ENCODE measurements at regions not wholly inside any gene's neighbourhood (a gene's known extent, or its start where the extent isn't known, plus 50 kb on each side); places are given as distances from the start of the nearest gene placed in this dataset.

GRCh38 chr1:68979891-68980290 lies 483.0 kb upstream of the DEPDC1 start:
- WGBS, 3 donors: 88 to 100% (median 92%) methylated on average over 1 of the region's 1 CpG
- Histone ChIP-seq H3K9me3 (no peaks in the 10 kb centered on the region), H3K4me3 (no peak overlapping the region), H3K27me3 (no peaks in the 10 kb centered on the region), H3K4me1 (ENCODE audit: insufficient read depth) (no peaks in the 10 kb centered on the region), H3K36me3 (no peaks in the 10 kb centered on the region), H3K27ac (no peak overlapping the region)
- no peak for DNase-seq
- TF ChIP-seq, protein P1, sequence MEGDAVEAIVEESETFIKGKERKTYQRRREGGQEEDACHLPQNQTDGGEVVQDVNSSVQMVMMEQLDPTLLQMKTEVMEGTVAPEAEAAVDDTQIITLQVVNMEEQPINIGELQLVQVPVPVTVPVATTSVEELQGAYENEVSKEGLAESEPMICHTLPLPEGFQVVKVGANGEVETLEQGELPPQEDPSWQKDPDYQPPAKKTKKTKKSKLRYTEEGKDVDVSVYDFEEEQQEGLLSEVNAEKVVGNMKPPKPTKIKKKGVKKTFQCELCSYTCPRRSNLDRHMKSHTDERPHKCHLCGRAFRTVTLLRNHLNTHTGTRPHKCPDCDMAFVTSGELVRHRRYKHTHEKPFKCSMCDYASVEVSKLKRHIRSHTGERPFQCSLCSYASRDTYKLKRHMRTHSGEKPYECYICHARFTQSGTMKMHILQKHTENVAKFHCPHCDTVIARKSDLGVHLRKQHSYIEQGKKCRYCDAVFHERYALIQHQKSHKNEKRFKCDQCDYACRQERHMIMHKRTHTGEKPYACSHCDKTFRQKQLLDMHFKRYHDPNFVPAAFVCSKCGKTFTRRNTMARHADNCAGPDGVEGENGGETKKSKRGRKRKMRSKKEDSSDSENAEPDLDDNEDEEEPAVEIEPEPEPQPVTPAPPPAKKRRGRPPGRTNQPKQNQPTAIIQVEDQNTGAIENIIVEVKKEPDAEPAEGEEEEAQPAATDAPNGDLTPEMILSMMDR (IDR thresholded peaks at IDR 0.05): no peak
- TF ChIP-seq EP300 (IDR thresholded peaks at IDR 0.05) (no peak), POLR2A (IDR thresholded peaks at IDR 0.05) (no peak)
- intact Hi-C loops (cut with DNase I): no loop called here

DNA sequence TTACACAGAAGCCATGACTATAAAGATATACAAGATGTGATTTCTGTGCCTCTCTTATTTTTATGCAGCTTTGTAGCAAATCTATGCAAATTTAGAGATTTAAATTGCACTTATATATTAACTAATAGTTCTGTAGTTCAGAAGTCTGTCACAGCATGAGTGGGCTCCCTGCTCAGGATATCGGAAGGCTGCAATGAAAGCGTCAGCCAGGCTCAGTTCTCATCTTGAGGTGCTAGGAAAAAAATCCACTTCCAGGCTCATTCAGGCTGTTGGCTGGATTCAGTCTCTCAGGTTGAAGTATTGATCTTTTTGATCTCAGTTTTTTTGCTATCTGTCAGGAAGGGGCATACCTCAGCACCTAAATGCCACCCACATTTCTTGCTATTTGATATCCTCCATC lies 487.4 kb upstream of the DEPDC1 start:
- Histone ChIP-seq H3K27ac (no peak overlapping the region), H3K4me3 (no peak overlapping the region), H3K4me1 (ENCODE audit: insufficient read depth) (no peaks in the 10 kb centered on the region), H3K27me3 (no peaks in the 10 kb centered on the region), H3K36me3 (no peaks in the 10 kb centered on the region), H3K9me3 (no peaks in the 10 kb centered on the region)
- no peak for TF ChIP-seq POLR2A (IDR thresholded peaks at IDR 0.05)
- no peak for TF ChIP-seq EP300 (IDR thresholded peaks at IDR 0.05)
- TF ChIP-seq, protein P1 (IDR thresholded peaks at IDR 0.05): no peak
- intact Hi-C loops (cut with DNase I): no loop called here
- DNase-seq: no peak
- WGBS, 3 donors: 93 to 94% (median 94%) methylated on average over 2 of the region's 2 CpGs

DNA sequence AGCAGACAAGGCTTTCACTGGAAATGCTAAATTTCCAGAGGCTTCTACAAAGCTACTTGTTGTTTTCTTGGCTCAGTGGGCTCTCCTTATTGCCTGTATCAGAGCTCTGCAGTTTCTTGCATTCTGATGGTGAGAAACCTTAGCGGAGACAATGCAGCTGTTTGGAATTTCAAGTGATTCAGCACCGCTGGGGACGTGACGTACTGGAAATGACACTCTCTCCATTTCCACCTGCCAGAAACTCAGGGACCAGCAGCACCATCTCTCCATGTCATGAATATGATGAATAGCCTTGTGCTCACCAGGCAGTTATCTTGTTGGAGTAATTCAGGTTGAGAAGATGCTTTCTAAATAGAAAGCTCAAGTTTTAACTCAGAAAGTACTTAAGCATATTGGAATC lies 497.2 kb upstream of the DEPDC1 start:
- H3K9me3 ChIP-seq: no peaks in the 10 kb centered on the region
- no peak overlapping the region for H3K27ac ChIP-seq
- no peaks in the 10 kb centered on the region for H3K4me1 ChIP-seq (ENCODE audit: insufficient read depth)
- no peaks in the 10 kb centered on the region for H3K36me3 ChIP-seq
- H3K4me3 ChIP-seq: no peak overlapping the region
- TF ChIP-seq EP300 (IDR thresholded peaks at IDR 0.05) (no peak), POLR2A (IDR thresholded peaks at IDR 0.05) (no peak)
- TF ChIP-seq, protein P1 (IDR thresholded peaks at IDR 0.05): no peak
- H3K27me3 ChIP-seq: no peaks in the 10 kb centered on the region
- WGBS, 3 donors: 69 to 71% (median 70%) methylated on average over 4 of the region's 4 CpGs
- no peak for DNase-seq
- intact Hi-C loops (cut with DNase I): no loop called here

- no peak overlapping the region for H3K27ac ChIP-seq
- H3K27me3 ChIP-seq: no peaks in the 10 kb centered on the region
- no peak for DNase-seq
- TF ChIP-seq POLR2A (IDR thresholded peaks at IDR 0.05): no peak
- no peak for TF ChIP-seq EP300 (IDR thresholded peaks at IDR 0.05)
- TF ChIP-seq, protein P1 (IDR thresholded peaks at IDR 0.05): no peak
- no peaks in the 10 kb centered on the region for H3K36me3 ChIP-seq
- no peak overlapping the region for H3K4me3 ChIP-seq
- intact Hi-C loops (cut with DNase I): no loop called here
- no peaks in the 10 kb centered on the region for H3K9me3 ChIP-seq
- no peaks in the 10 kb centered on the region for H3K4me1 ChIP-seq (ENCODE audit: insufficient read depth)
Measured at GRCh38 chr1:69016468-69016867, 519.6 kb upstream of the DEPDC1 start.

DNA sequence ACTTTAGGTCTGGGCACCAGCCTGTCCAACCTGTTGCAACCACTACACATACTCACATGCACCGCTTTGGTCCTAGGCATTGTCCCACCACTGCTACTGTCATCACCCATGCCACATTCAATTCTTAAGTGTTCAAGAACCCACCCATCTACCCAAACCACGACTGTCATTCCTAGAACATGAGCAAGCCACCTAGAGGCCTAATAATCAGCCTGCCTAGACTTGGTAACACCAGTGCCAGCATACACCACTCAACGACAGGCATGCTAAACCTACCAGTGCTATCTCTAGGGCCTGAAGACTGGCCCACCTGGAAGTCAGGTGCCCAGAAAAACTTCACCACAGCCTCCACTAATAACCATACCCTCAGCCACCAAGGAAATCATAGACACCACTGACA lies 532.8 kb upstream of the DEPDC1 start:
- TF ChIP-seq POLR2A (IDR thresholded peaks at IDR 0.05) (no peak), EP300 (IDR thresholded peaks at IDR 0.05) (no peak)
- TF ChIP-seq, protein P1 (IDR thresholded peaks at IDR 0.05): no peak
- Histone ChIP-seq H3K9me3 (no peaks in the 10 kb centered on the region), H3K4me1 (ENCODE audit: insufficient read depth) (no peaks in the 10 kb centered on the region), H3K4me3 (no peak overlapping the region), H3K27me3 (no peaks in the 10 kb centered on the region), H3K36me3 (no peaks in the 10 kb centered on the region), H3K27ac (no peak overlapping the region)
- DNase-seq: no peak
- intact Hi-C loops (cut with DNase I): no loop called here
- WGBS, 3 donors: 79 to 81% (median 80%) methylated on average over 3 of the region's 3 CpGs
